ENCODE measurements at regions not wholly inside any gene's neighbourhood (a gene's known extent, or its start where the extent isn't known, plus 50 kb on each side); places are given as distances from the start of the nearest gene placed in this dataset.
"Not testable (repeated sequence)": the region's sequence is repeated elsewhere in the genome, so short reads cannot be mapped to it uniquely, and the experiment has no call there.

- not testable (repeated sequence) for TF ChIP-seq CTCF, POLR2A (IDR thresholded peaks at IDR 0.05)
Measured at GRCh38 chr9:42414865-42415264, 231.4 kb downstream of the SPATA31A6 start.

Measured in Peyer's patch (tissue), 4 donors.